ENCODE measurements at regions not wholly inside any gene's neighbourhood (a gene's known extent, or its start where the extent isn't known, plus 50 kb on each side); places are given as distances from the start of the nearest gene placed in this dataset.

GRCh38 chr12:115207216-115207915 lies 523.4 kb upstream of the TBX3 start:
- TF ChIP-seq CTCF (conservative IDR thresholded peaks at IDR 0.05; ENCODE audit: low read length) (no peak), EZH2phosphoT487 (IDR thresholded peaks at IDR 0.05; ENCODE audit: borderline replicate concordance) (no peak)
- Histone ChIP-seq H3K27me3 (ENCODE audit: insufficient read depth, low read length, poor library complexity, severe bottlenecking) (no peaks in the 10 kb centered on the region), H3K4me3 (ENCODE audit: low read length, poor library complexity, severe bottlenecking) (no peak overlapping the region), H3K9ac (ENCODE audit: low read depth, low read length, poor library complexity, severe bottlenecking) (no peak overlapping the region), H3F3A (ENCODE audit: low read depth) (no peaks in the 10 kb centered on the region), H3K9me3 (ENCODE audit: insufficient read depth, low read depth, low read length) (no peaks in the 10 kb centered on the region), H2AFZ (ENCODE audit: low read length) (no peak overlapping the region), H4K20me1 (ENCODE audit: insufficient read depth, low read length, poor library complexity, severe bottlenecking) (no peaks in the 10 kb centered on the region), H3K9me2 (replicated peaks; ENCODE audit: low read depth, low read length) (no peaks in the 10 kb centered on the region; the same call in 1 of the 2 replicates), H3K79me2 (ENCODE audit: insufficient read depth, low read length) (no peaks in the 10 kb centered on the region), H3K4me2 (ENCODE audit: low read depth, low read length, poor library complexity, severe bottlenecking) (no peak overlapping the region), H3K36me3 (ENCODE audit: insufficient read depth, low read length) (no peaks in the 10 kb centered on the region), H3K4me1 (ENCODE audit: insufficient read depth, low read length, poor library complexity, severe bottlenecking) (no peaks in the 10 kb centered on the region)

- no peak for TF ChIP-seq CTCF (conservative IDR thresholded peaks at IDR 0.05; ENCODE audit: low read length)
- no peak for TF ChIP-seq EZH2phosphoT487 (IDR thresholded peaks at IDR 0.05; ENCODE audit: borderline replicate concordance)
- Histone ChIP-seq H3K9ac (ENCODE audit: low read depth, low read length, poor library complexity, severe bottlenecking) (no peak overlapping the region), H3F3A (ENCODE audit: low read depth) (no peaks in the 10 kb centered on the region), H3K79me2 (ENCODE audit: insufficient read depth, low read length) (no peaks in the 10 kb centered on the region), H3K4me2 (ENCODE audit: low read depth, low read length, poor library complexity, severe bottlenecking) (no peak overlapping the region), H3K27me3 (ENCODE audit: insufficient read depth, low read length, poor library complexity, severe bottlenecking) (no peaks in the 10 kb centered on the region), H3K36me3 (ENCODE audit: insufficient read depth, low read length) (no peaks in the 10 kb centered on the region), H4K20me1 (ENCODE audit: insufficient read depth, low read length, poor library complexity, severe bottlenecking) (no peaks in the 10 kb centered on the region), H3K4me3 (ENCODE audit: low read length, poor library complexity, severe bottlenecking) (no peak overlapping the region), H3K4me1 (ENCODE audit: insufficient read depth, low read length, poor library complexity, severe bottlenecking) (no peaks in the 10 kb centered on the region), H3K9me3 (ENCODE audit: insufficient read depth, low read depth, low read length) (no peaks in the 10 kb centered on the region), H3K9me2 (replicated peaks; ENCODE audit: low read depth, low read length) (no peaks in the 10 kb centered on the region; the same call in 1 of the 2 replicates), H2AFZ (ENCODE audit: low read length) (no peak overlapping the region)
These were observed 522.8 kb upstream of the TBX3 start for GRCh38 chr12:115206801-115207200.

GRCh38 chr12:115205755-115206308 lies 521.9 kb upstream of the TBX3 start:
- H3K4me2 ChIP-seq (ENCODE audit: low read depth, low read length, poor library complexity, severe bottlenecking) = no peak overlapping the region
- no peaks in the 10 kb centered on the region for H3K9me3 ChIP-seq (ENCODE audit: insufficient read depth, low read depth, low read length)
- H3K79me2 ChIP-seq (ENCODE audit: insufficient read depth, low read length) = no peaks in the 10 kb centered on the region
- H2AFZ ChIP-seq (ENCODE audit: low read length) = no peak overlapping the region
- no peaks in the 10 kb centered on the region for H3K27me3 ChIP-seq (ENCODE audit: insufficient read depth, low read length, poor library complexity, severe bottlenecking)
- H3K4me3 ChIP-seq (ENCODE audit: low read length, poor library complexity, severe bottlenecking) = no peak overlapping the region
- H3K36me3 ChIP-seq (ENCODE audit: insufficient read depth, low read length) = no peaks in the 10 kb centered on the region
- no peaks in the 10 kb centered on the region for H3K4me1 ChIP-seq (ENCODE audit: insufficient read depth, low read length, poor library complexity, severe bottlenecking)
- H3K9ac ChIP-seq (ENCODE audit: low read depth, low read length, poor library complexity, severe bottlenecking) = no peak overlapping the region
- TF ChIP-seq CTCF (conservative IDR thresholded peaks at IDR 0.05; ENCODE audit: low read length) = no peak
- TF ChIP-seq EZH2phosphoT487 (IDR thresholded peaks at IDR 0.05; ENCODE audit: borderline replicate concordance) = no peak
- no peaks in the 10 kb centered on the region; the same call in 1 of the 2 replicates for H3K9me2 ChIP-seq (replicated peaks; ENCODE audit: low read depth, low read length)
- no peaks in the 10 kb centered on the region for H3F3A ChIP-seq (ENCODE audit: low read depth)
- H4K20me1 ChIP-seq (ENCODE audit: insufficient read depth, low read length, poor library complexity, severe bottlenecking) = no peaks in the 10 kb centered on the region

Measured in Loucy (cell line).